ENCODE measurements at regions not wholly inside any gene's neighbourhood (a gene's known extent, or its start where the extent isn't known, plus 50 kb on each side); places are given as distances from the start of the nearest gene placed in this dataset.

- TF ChIP-seq CTCF (conservative IDR thresholded peaks at IDR 0.05): no peak
- no peaks in the 10 kb centered on the region for H3K27me3 Mint-ChIP-seq
- H3K4me1 Mint-ChIP-seq (ENCODE audit: unreplicated experiment): peaks cover 4% of the 10 kb centered on the region
- H3K36me3 Mint-ChIP-seq: no peaks in the 10 kb centered on the region
- H3K9me3 Mint-ChIP-seq: no peaks in the 10 kb centered on the region
- DNase-seq (ENCODE audit: extremely low spot score, unreplicated experiment): no peak
- no peak overlapping the region for H3K4me3 Mint-ChIP-seq
- H3K27ac Mint-ChIP-seq: no peak overlapping the region
These were observed 377.8 kb upstream of the SLC14A2 start for GRCh38 chr18:45237343-45238098.

- Mint-ChIP-seq H3K27ac (no peak overlapping the region), H3K4me1 (ENCODE audit: unreplicated experiment) (peaks cover 4% of the 10 kb centered on the region), H3K4me3 (no peak overlapping the region), H3K9me3 (no peaks in the 10 kb centered on the region), H3K36me3 (no peaks in the 10 kb centered on the region), H3K27me3 (no peaks in the 10 kb centered on the region)
- no peak for DNase-seq (ENCODE audit: extremely low spot score, unreplicated experiment)
- TF ChIP-seq CTCF (conservative IDR thresholded peaks at IDR 0.05): no peak
These were observed 374.0 kb upstream of the SLC14A2 start for GRCh38 chr18:45241271-45241670.

DNA sequence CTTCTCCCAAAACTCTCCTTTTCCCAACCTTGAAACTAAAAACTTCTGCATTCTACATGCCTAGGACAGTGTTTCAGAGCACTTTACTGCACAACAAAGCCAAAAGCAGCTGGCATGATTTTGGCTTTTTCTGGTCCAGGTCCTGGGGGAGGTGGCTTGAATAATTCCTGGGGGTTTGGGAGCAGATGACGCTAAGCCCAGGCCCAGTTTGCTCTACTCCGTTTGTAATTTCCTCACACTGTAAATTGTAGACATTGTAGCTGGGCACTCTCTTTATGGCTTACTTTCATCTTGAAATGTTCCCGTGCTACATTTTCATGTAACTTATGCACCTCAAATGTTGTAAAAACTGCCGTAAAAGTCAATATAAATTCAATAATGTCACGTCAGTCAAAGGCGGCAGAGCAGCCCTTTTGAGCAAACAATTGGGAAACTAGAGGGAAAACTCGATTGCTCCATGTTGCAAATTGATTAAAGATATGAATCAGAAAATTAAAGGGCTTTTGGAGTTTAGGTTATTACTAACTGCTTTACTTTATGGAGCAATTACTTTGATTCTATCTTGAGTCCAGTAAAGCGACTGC, 373.2 kb upstream of the SLC14A2 start:
- no peak for TF ChIP-seq CTCF (conservative IDR thresholded peaks at IDR 0.05)
- H3K27ac Mint-ChIP-seq: no peak overlapping the region
- no peak for DNase-seq (ENCODE audit: extremely low spot score, unreplicated experiment)
- H3K4me3 Mint-ChIP-seq: no peak overlapping the region
- H3K9me3 Mint-ChIP-seq: no peaks in the 10 kb centered on the region
- no peaks in the 10 kb centered on the region for H3K27me3 Mint-ChIP-seq
- no peaks in the 10 kb centered on the region for H3K36me3 Mint-ChIP-seq
- H3K4me1 Mint-ChIP-seq (ENCODE audit: unreplicated experiment): peaks cover 4% of the 10 kb centered on the region

- Mint-ChIP-seq H3K27ac (no peak overlapping the region), H3K27me3 (no peaks in the 10 kb centered on the region), H3K9me3 (no peaks in the 10 kb centered on the region), H3K4me3 (no peak overlapping the region), H3K36me3 (no peaks in the 10 kb centered on the region), H3K4me1 (ENCODE audit: unreplicated experiment) (no peaks in the 10 kb centered on the region)
- TF ChIP-seq CTCF (conservative IDR thresholded peaks at IDR 0.05): no peak
- no peak for DNase-seq (ENCODE audit: extremely low spot score, unreplicated experiment)
These were observed 371.8 kb upstream of the SLC14A2 start for GRCh38 chr18:45243340-45244110.

DNA sequence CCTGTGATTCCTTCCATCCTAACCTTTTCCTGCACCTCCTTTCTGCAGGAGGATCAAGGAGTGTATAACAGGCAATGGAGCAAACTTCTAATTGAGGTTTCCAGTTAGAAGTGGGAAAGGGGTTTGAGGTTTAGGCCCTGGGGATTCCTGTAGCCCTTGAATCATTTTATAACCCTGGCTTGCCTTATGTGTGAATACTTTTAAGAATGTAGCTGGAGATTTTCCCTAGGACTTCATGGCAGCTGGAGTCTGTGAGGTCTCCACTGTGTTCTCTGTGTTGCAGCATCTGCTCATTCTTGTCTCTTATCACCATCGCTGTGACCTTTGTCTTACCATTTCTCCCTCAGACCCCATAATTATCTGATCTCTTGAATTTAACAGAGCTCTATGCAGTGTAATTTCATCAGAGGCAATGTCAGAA, 370.2 kb upstream of the SLC14A2 start:
- H3K4me1 Mint-ChIP-seq (ENCODE audit: unreplicated experiment): no peaks in the 10 kb centered on the region
- H3K36me3 Mint-ChIP-seq: no peaks in the 10 kb centered on the region
- H3K4me3 Mint-ChIP-seq: no peak overlapping the region
- no peaks in the 10 kb centered on the region for H3K27me3 Mint-ChIP-seq
- no peak for DNase-seq (ENCODE audit: extremely low spot score, unreplicated experiment)
- no peak for TF ChIP-seq CTCF (conservative IDR thresholded peaks at IDR 0.05)
- H3K27ac Mint-ChIP-seq: no peak overlapping the region
- no peaks in the 10 kb centered on the region for H3K9me3 Mint-ChIP-seq
